ENCODE measurements at regions not wholly inside any gene's neighbourhood (a gene's known extent, or its start where the extent isn't known, plus 50 kb on each side); places are given as distances from the start of the nearest gene placed in this dataset.

DNA sequence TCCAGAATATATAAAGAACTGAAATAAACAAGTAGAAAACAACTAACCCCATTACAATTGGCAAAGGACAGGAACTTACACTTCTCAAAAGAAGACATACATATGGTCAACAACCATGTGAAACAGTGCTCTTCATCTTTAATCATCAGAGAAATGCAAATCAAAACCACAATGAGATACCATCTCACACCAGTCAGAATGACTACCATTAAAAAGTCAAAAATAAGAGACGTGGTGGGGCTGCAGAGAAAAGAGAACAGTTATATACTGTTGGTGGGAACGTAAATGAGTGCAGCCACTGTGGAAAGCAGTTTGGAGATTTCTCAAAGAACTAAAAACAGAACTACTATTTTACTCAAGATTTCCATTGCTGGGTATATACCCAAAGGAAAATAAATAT is 1696.3 kb upstream of the TMEFF2 start:
- no peak for DNase-seq (ENCODE audit: low spot score)
- TF ChIP-seq, protein P1, sequence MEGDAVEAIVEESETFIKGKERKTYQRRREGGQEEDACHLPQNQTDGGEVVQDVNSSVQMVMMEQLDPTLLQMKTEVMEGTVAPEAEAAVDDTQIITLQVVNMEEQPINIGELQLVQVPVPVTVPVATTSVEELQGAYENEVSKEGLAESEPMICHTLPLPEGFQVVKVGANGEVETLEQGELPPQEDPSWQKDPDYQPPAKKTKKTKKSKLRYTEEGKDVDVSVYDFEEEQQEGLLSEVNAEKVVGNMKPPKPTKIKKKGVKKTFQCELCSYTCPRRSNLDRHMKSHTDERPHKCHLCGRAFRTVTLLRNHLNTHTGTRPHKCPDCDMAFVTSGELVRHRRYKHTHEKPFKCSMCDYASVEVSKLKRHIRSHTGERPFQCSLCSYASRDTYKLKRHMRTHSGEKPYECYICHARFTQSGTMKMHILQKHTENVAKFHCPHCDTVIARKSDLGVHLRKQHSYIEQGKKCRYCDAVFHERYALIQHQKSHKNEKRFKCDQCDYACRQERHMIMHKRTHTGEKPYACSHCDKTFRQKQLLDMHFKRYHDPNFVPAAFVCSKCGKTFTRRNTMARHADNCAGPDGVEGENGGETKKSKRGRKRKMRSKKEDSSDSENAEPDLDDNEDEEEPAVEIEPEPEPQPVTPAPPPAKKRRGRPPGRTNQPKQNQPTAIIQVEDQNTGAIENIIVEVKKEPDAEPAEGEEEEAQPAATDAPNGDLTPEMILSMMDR (IDR thresholded peaks at IDR 0.05; ENCODE audit: extremely low read depth, missing control alignments): no peak

DNA sequence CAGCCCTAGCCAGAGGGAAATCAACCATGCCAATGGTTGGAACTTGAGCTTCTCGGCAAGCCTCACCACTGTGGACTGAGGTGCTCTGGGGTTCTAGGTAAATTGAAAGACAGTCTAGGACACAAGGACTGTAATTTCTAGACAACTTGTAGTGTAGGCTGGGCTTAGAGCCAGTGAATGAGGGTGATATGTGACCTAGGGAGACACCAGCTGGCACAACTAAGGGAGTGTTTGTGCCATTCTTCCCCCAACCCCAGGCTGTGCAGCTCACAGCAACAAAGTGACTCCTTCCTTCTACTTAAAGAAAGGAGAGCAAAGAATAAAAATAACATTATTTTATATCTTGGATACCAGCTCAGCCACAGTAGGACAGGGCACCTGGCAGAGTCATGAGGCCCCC is 1690.7 kb upstream of the TMEFF2 start:
- TF ChIP-seq, protein P1 (IDR thresholded peaks at IDR 0.05; ENCODE audit: extremely low read depth, missing control alignments): no peak
- no peak for DNase-seq (ENCODE audit: low spot score)

DNA sequence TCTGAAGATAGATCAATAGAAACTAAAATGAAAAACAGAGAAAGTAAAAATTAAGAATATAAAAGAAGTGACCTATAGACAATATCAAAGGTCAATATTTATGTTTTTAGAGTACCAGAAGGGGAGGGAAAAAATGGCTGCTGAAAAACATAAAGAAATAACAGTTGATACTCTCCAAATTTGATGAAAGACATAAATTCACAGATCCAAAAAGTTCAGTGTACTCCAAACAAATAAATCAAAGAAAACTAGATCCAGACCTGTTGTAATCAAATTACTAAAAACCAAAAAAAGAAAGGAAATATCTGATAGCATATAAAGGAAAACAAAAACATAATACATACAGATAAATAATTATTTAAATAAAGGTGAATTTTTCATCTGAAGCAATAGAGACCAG is 1689.1 kb upstream of the TMEFF2 start:
- DNase-seq (ENCODE audit: low spot score): no peak
- TF ChIP-seq, protein P1 (IDR thresholded peaks at IDR 0.05; ENCODE audit: extremely low read depth, missing control alignments): no peak

DNA sequence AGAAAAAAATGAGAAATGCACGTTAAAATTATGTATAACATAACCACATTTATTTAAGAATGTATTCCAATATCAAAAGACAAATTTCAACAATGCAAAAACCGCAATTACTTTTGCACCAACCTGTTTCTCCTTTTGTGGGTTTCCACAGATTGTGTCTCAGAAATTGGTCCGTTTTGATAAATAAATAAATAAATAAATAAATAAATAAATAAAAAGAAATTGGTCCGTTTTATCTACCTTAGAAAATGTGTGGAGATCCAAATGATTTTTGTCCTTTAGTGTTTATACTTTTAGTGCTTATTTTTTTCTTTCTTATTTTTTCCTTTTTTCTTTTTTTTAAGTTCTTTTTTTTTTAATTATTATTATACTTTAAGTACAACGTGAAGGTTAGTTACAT is 1682.2 kb upstream of the TMEFF2 start:
- no peak for DNase-seq (ENCODE audit: low spot score)
- TF ChIP-seq, protein P1 (IDR thresholded peaks at IDR 0.05; ENCODE audit: extremely low read depth, missing control alignments): no peak

DNA sequence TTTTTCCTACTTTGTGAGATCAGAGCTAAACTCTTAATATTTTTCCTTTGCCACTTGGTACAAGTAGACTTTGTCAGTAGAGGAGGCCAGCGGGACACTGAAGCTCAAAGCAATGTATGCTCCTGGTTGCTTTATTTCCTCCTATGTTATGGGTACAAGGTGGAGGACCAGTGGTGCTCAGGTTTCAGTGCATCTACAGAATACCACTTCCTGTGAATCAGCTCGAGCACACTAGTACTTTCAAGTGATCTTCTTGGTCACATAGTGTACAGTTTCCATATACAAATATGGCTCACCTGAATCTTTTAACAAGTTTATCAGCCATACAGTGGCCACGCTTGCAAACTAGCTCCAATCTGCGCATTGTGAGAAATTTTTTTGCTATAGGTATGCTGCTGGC is 1674.8 kb upstream of the TMEFF2 start:
- TF ChIP-seq, protein P1 (IDR thresholded peaks at IDR 0.05; ENCODE audit: extremely low read depth, missing control alignments): no peak
- no peak for DNase-seq (ENCODE audit: low spot score)

DNA sequence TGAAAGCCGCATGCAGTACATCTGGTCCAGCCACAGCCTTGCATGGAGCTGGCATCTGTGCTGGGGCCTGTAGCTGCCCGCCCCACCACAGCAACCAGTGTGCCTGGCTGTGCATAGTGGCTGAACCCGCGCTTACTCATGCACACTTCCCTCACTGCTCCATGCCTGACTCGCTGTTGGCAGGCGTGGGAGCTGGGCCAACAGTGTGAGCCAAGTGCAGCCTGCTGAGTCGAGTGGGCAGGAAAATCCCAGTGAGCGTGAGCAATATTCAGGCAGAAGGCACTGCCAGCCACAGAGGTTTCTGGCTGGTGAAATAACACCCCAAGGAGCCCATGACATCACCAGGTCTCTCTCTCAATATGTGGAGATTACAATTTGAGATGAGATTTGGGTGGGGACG is 1674.1 kb upstream of the TMEFF2 start:
- DNase-seq (ENCODE audit: low spot score): no peak
- TF ChIP-seq, protein P1 (IDR thresholded peaks at IDR 0.05; ENCODE audit: extremely low read depth, missing control alignments): no peak

DNA sequence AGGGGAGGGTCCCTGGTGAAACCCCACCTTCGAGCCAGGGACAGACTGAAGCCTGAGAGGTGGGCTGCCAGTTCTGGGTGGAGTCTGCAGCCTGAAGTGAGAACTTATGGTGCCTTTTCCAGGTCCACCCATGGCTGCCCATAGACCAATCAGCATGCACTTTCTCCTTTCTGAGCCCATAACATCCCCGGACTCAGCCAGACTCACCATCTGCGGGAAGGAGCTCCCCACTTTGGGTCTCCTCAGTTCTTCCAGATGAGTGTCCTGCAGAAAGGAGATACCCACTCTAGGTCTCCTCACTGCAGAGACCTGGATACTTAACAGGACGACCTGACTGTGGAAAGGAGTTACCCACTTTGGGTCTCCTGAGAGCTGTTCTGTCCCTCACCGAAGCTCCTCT is 1673.4 kb upstream of the TMEFF2 start:
- TF ChIP-seq, protein P1 (IDR thresholded peaks at IDR 0.05; ENCODE audit: extremely low read depth, missing control alignments): no peak
- DNase-seq (ENCODE audit: low spot score): no peak

Data from GM20000 (cell line).